GM12878 (cell line): ENCODE measurements at regions not wholly inside any gene's neighbourhood (a gene's known extent, or its start where the extent isn't known, plus 50 kb on each side); places are given as distances from the start of the nearest gene placed in this dataset.

Source experiments
- ATAC-seq: fragments of 200-7000 bp; cut with Tn5 transposase; 3 replicates; pipeline ENCODE4 v1.9.1; 2020; ENCODE audit warnings: mild to moderate bottlenecking, moderate library complexity
- BruUV-seq: library from RNA; stranded (reverse); fragments of 400-500 nt; replicated peaks from 2 replicates; lab custom pipeline; 2021; lab: Mats Ljungman, UMichigan
- CTCF ChIA-PET: fragments of 300-600 bp; sonication (Branson Sonifier 250); formaldehyde crosslinking; extraction: SDS; loops from one replicate; lab custom pipeline; 2021; ENCODE audit warnings: inconsistent platforms; lab: Yijun Ruan, JAX
- POLR2A ChIA-PET: fragments of 350-600 bp; formaldehyde crosslinking; extraction: SDS; loops from one replicate; lab custom pipeline; 2021; ENCODE audit warnings: inconsistent platforms; lab: Charles Lee
- RAD21 ChIA-PET: fragments of 300-600 bp; sonication (Branson Sonifier 250); formaldehyde crosslinking; loops from one replicate; lab custom pipeline; 2023; ENCODE audit warnings: antibody characterized with exemption; ENCODE audit not compliant: unreplicated experiment; lab: Charles Lee
- SMC1A ChIA-PET: fragments of 300-600 bp; sonication (Branson Sonifier 250); formaldehyde crosslinking; loops from one replicate; lab custom pipeline; 2023; ENCODE audit not compliant: unreplicated experiment, uncharacterized antibody; lab: Charles Lee
- DNase-seq: peaks from one replicate; pipeline ENCODE4 v3.0.0-alpha.2; 2011; ENCODE audit warnings: low read depth, low spot score
- FAIRE-seq: peaks from 3 replicates; lab custom pipeline; 2011; peaks lifted over from hg19 to GRCh38; lab: Jason Lieb, UNC
- H2AFZ ChIP-seq: 2 replicates; pipeline ENCODE4 v1.6.0; 2011; ENCODE audit warnings: low read depth, low read length, control low read depth; ENCODE audit not compliant: control insufficient read depth
- H3K27ac ChIP-seq: 2 replicates; pipeline ENCODE4 v1.5.1; 2011; ENCODE audit warnings: control low read depth; ENCODE audit not compliant: control insufficient read depth, insufficient read depth
- H3K27me3 ChIP-seq, 2 experiments: replicated peaks in 1 of 2; 2 replicates each; pipeline versions ENCODE4 v1.6.0 to v1.6.1; 2011; ENCODE audit warnings: low read length in 1 of 2; ENCODE audit not compliant: control insufficient read depth in 2 of 2, insufficient read depth in 2 of 2
- H3K36me3 ChIP-seq, 2 experiments: 2 replicates each; pipeline ENCODE4 v1.5.1; 2011; ENCODE audit warnings: low read length in 1 of 2; ENCODE audit not compliant: control insufficient read depth in 2 of 2, insufficient read depth in 2 of 2
- H3K4me1 ChIP-seq: 2 replicates; pipeline ENCODE4 v1.6.1; 2011; ENCODE audit warnings: mild to moderate bottlenecking, low read length, moderate library complexity, mixed read lengths; ENCODE audit not compliant: control insufficient read depth, insufficient read depth
- H3K4me2 ChIP-seq: 2 replicates; pipeline ENCODE4 v1.6.0; 2011; ENCODE audit warnings: control low read depth; ENCODE audit not compliant: control insufficient read depth, insufficient read depth
- H3K4me3 ChIP-seq: fragments of 200-600 bp; sonication (generic); 2 replicates; pipeline ENCODE4 v1.5.1; 2016
- H3K79me2 ChIP-seq: 2 replicates; pipeline ENCODE4 v1.6.0; 2011; ENCODE audit warnings: low read length; ENCODE audit not compliant: control insufficient read depth, insufficient read depth
- H3K9ac ChIP-seq: 2 replicates; pipeline ENCODE4 v1.8.0; 2011; ENCODE audit warnings: low read length, control low read depth, mixed read lengths; ENCODE audit not compliant: control insufficient read depth, insufficient read depth
- H3K9me3 ChIP-seq: replicated peaks from 3 replicates; pipeline ENCODE4 v1.5.1; 2011; ENCODE audit warnings: mild to moderate bottlenecking, low read length; ENCODE audit not compliant: control insufficient read depth, insufficient read depth
- H4K20me1 ChIP-seq: 2 replicates; pipeline ENCODE4 v1.6.0; 2011; ENCODE audit not compliant: control insufficient read depth, insufficient read depth
- ASH2L ChIP-seq: fragments of 300-600, 200-600 bp; sonication (generic); IDR thresholded peaks from 2 replicates; pipeline ENCODE4 v1.6.1; 2017; ENCODE audit warnings: low read depth, mild to moderate bottlenecking, borderline replicate concordance
- ATF7 ChIP-seq: fragments of 450-650 bp; IDR thresholded peaks from 2 replicates; pipeline ENCODE4 v1.6.1; 2016; ENCODE audit warnings: low read depth, mild to moderate bottlenecking
- BMI1 ChIP-seq: fragments of 450-650 bp; IDR thresholded peaks from 2 replicates; pipeline ENCODE4 v1.6.1; 2016; ENCODE audit warnings: mild to moderate bottlenecking, moderate library complexity, borderline replicate concordance
- CHD1 ChIP-seq: IDR thresholded peaks from 2 replicates; pipeline ENCODE4 v1.6.1; 2012; ENCODE audit warnings: low read depth, low read length, improper control_type of control experiment
- EZH2 ChIP-seq: IDR thresholded peaks from 2 replicates; pipeline ENCODE4 v1.6.1; 2012; ENCODE audit warnings: low read depth, mild to moderate bottlenecking, control low read depth, inconsistent platforms, low read length, borderline replicate concordance; ENCODE audit not compliant: control insufficient read depth
- GATAD2B ChIP-seq: fragments of 450-650 bp; conservative IDR thresholded peaks from 2 replicates; pipeline ENCODE4 v1.6.1; 2017; ENCODE audit warnings: low read depth, mild to moderate bottlenecking, moderate library complexity
- KLF5 ChIP-seq: fragments of 450-650 bp; IDR thresholded peaks from 2 replicates; pipeline ENCODE4 v1.6.1; 2014; ENCODE audit warnings: mild to moderate bottlenecking; ENCODE audit not compliant: partially characterized antibody
- NR2C2 ChIP-seq: IDR thresholded peaks from 2 replicates; pipeline ENCODE4 v1.6.1; 2011; ENCODE audit warnings: borderline replicate concordance, low read depth; ENCODE audit not compliant: control insufficient read depth, insufficient read length
- POLR2AphosphoS5 ChIP-seq: IDR thresholded peaks from 2 replicates; pipeline ENCODE4 v1.6.1; 2011; ENCODE audit warnings: mild to moderate bottlenecking, low read length, inconsistent platforms
- RAD51 ChIP-seq: fragments of 450-650 bp; IDR thresholded peaks from 2 replicates; pipeline ENCODE4 v1.6.1; 2016; ENCODE audit warnings: moderate library complexity, mild to moderate bottlenecking, inconsistent platforms
- RELA ChIP-seq: fragments of 450-650 bp; IDR thresholded peaks from 2 replicates; pipeline ENCODE4 v1.8.0; 2014; ENCODE audit warnings: borderline replicate concordance; ENCODE audit not compliant: partially characterized antibody
- SIN3A ChIP-seq: IDR thresholded peaks from 2 replicates; pipeline ENCODE4 v1.6.1; 2012; ENCODE audit warnings: low read depth, low read length, improper control_type of control experiment
- SMAD1 ChIP-seq: fragments of 450-650 bp; IDR thresholded peaks from 2 replicates; pipeline ENCODE4 v1.6.1; 2018; ENCODE audit warnings: mild to moderate bottlenecking, low read depth; ENCODE audit not compliant: partially characterized antibody
- SMARCA5 ChIP-seq: fragments of 450-650 bp; IDR thresholded peaks from 2 replicates; pipeline ENCODE4 v1.6.1; 2017; ENCODE audit warnings: mild to moderate bottlenecking
- TCF3 ChIP-seq: IDR thresholded peaks from 2 replicates; pipeline ENCODE4 v1.6.1; 2012; ENCODE audit warnings: low read depth, mild to moderate bottlenecking, low read length, borderline replicate concordance; ENCODE audit not compliant: insufficient read depth
- ZNF207 ChIP-seq: fragments of 450-650 bp; IDR thresholded peaks from 2 replicates; pipeline ENCODE4 v1.6.1; 2014; ENCODE audit warnings: antibody characterized with exemption, mild to moderate bottlenecking, borderline replicate concordance
- ZNF217 ChIP-seq: fragments of 450-650 bp; IDR thresholded peaks from 2 replicates; pipeline ENCODE4 v1.6.1; 2017; ENCODE audit warnings: antibody characterized with exemption, mild to moderate bottlenecking
- ZNF384 ChIP-seq: IDR thresholded peaks from 2 replicates; pipeline ENCODE4 v1.6.1; 2012; ENCODE audit warnings: low read depth, mild to moderate bottlenecking, low read length, improper control_type of control experiment, borderline replicate concordance
- WGBS: methylation state at CpG from one replicate; pipeline ENCODE4 v1.1.6; 2016; ENCODE audit warnings: low lambda C conversion rate; ENCODE audit not compliant: insufficient replicate concordance, insufficient coverage; ENCODE audit errors: missing lambda C conversion rate; 5-methylcytosine and 5-hydroxymethylcytosine counted together
- in situ Hi-C: fragments of 300-500 bp; cut with MboI; formaldehyde crosslinking; loops from 9 replicates; pipeline ENCODE4 v1.14.3; 2018; ENCODE audit warnings: mixed read lengths
- intact Hi-C: fragments of 100-400 bp; cut with micrococcal nuclease; formaldehyde crosslinking; loops from one replicate; pipeline ENCODE4 v1.14.2; 2022; ENCODE audit not compliant: unreplicated experiment
- TF ChIP-seq, protein P1 (sequence below): fragments of 450-650 bp; IDR thresholded peaks from 2 replicates; pipeline ENCODE4 v1.6.1; 2016; ENCODE audit warnings: mild to moderate bottlenecking

DNA sequence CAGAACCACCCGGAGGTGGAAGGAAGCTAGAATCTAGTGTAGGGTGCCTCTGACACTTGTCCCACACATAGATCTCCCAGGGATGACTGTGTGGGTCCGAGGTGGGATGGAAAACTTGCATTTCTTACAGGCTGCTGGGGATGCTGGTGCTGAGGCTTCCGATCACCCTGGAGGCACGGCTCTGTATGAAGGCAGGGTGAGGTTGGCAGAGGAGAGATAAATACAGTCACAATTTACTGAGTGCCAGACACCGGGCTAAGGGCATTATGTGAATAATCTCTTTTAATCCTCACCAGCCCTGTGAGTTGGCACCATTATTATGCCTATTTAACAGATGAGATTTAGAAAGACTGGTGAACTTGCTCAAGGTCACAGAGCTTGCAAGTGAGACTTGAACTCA lies 250.2 kb upstream of the RREB1 start:
- DNase-seq = no peak
- RAD21 ChIA-PET = interaction anchor here (1.4 to 2.8 kb wide), 5 partner anchors 57 to 173 kb away, joined by 3 to 16 read pairs (median 4); no protein-coding TSS in a partner anchor
- Histone ChIP-seq H3K4me2 (no peak overlapping the region; the same call in 1 of the 2 replicates), H2AFZ (no peak overlapping the region), H3K79me2 (no peaks in the 10 kb centered on the region), H3K9ac (no peak overlapping the region), H4K20me1 (no peaks in the 10 kb centered on the region), H3K4me1 (peaks cover 14% of the 10 kb centered on the region), H3K27me3 (no peaks in the 10 kb centered on the region), H3K27ac (no peak overlapping the region), H3K36me3 (no peaks in the 10 kb centered on the region), H3K4me3 (no peak overlapping the region; the same call in 1 of the 2 replicates), H3K9me3 (no peaks in the 10 kb centered on the region)
- FAIRE-seq = no peak
- ATAC-seq = no peak; the same call in 2 of the 3 replicates
- TF ChIP-seq, protein P1, sequence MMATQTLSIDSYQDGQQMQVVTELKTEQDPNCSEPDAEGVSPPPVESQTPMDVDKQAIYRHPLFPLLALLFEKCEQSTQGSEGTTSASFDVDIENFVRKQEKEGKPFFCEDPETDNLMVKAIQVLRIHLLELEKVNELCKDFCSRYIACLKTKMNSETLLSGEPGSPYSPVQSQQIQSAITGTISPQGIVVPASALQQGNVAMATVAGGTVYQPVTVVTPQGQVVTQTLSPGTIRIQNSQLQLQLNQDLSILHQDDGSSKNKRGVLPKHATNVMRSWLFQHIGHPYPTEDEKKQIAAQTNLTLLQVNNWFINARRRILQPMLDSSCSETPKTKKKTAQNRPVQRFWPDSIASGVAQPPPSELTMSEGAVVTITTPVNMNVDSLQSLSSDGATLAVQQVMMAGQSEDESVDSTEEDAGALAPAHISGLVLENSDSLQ = no peak
- TF ChIP-seq SMAD1 = no peak
- no peak for TF ChIP-seq ZNF384
- TF ChIP-seq ASH2L = no peak
- TF ChIP-seq TCF3 = no peak
- TF ChIP-seq ATF7 = no peak
- TF ChIP-seq KLF5 = no peak
- no peak for TF ChIP-seq POLR2AphosphoS5
- no peak for TF ChIP-seq ZNF217
- no peak for TF ChIP-seq EZH2
- no peak for TF ChIP-seq SIN3A
- TF ChIP-seq NR2C2 = no peak
- no peak for TF ChIP-seq RAD51
- no peak for TF ChIP-seq ZNF207
- TF ChIP-seq CHD1 = no peak
- no peak for TF ChIP-seq BMI1
- TF ChIP-seq GATAD2B = no peak
- TF ChIP-seq SMARCA5 = no peak
- no peak for TF ChIP-seq RELA
- SMC1A ChIA-PET = interaction anchor here (0.6 to 3.5 kb wide), 12 partner anchors 13 to 98 kb away, joined by 3 to 12 read pairs (median 5); no protein-coding TSS in a partner anchor
- CTCF ChIA-PET = interaction anchor here (0.6 to 1.2 kb wide), 3 partner anchors 23 to 197 kb away, joined by 3 to 5 read pairs (median 4); no protein-coding TSS in a partner anchor
- 78% methylated on average over 5 of the region's 5 CpGs for WGBS
- intact Hi-C loops (loop anchor here (5.0 kb wide), 2 partner anchors 40 to 55 kb away; no protein-coding TSS in a partner anchor), in situ Hi-C loops (no loop called here)
- no TSS peak for BruUV-seq
- POLR2A ChIA-PET = interaction anchor here (1.2 kb wide), 1 partner anchor 15 kb away, joined by 3 read pairs; no protein-coding TSS in a partner anchor
